Adrenal gland (tissue), 5 donors: ENCODE measurements at regions not wholly inside any gene's neighbourhood (a gene's known extent, or its start where the extent isn't known, plus 50 kb on each side); places are given as distances from the start of the nearest gene placed in this dataset.

Source experiments
- CTCF ChIP-seq, 6 experiments: fragments of 450-650 bp in 4 of 6; fragments of 200-600 bp in 2 of 6; sonication (generic) in 1 of 6; IDR thresholded peaks; 1 replicate in 5 of 6; 2 replicates in 1 of 6; pipeline versions ENCODE4 v1.5.1 to v1.8.0; 2016 to 2021; ENCODE audit warnings: antibody characterized with exemption in 6 of 6, mild to moderate bottlenecking in 2 of 6, moderate library complexity in 1 of 6
- POLR2A ChIP-seq, 2 donors: fragments of 450-650 bp; IDR thresholded peaks; one replicate each; pipeline ENCODE4 v1.6.1; 2017; ENCODE audit warnings: antibody characterized with exemption in 2 of 2, mild to moderate bottlenecking in 2 of 2, moderate library complexity in 1 of 2
- donor health status: DM: no; HTN: no; CAD: no.

- no peak for TF ChIP-seq CTCF (IDR thresholded peaks at IDR 0.05)
- TF ChIP-seq POLR2A (IDR thresholded peaks at IDR 0.05) = no peak
Observed at GRCh38 chr14:25118671-25119070, 68.7 kb upstream of the STXBP6 start.
